ENCODE measurements at regions not wholly inside any gene's neighbourhood (a gene's known extent, or its start where the extent isn't known, plus 50 kb on each side); places are given as distances from the start of the nearest gene placed in this dataset.
"Not testable (repeated sequence)": the region's sequence is repeated elsewhere in the genome, so short reads cannot be mapped to it uniquely, and the experiment has no call there.

DNA sequence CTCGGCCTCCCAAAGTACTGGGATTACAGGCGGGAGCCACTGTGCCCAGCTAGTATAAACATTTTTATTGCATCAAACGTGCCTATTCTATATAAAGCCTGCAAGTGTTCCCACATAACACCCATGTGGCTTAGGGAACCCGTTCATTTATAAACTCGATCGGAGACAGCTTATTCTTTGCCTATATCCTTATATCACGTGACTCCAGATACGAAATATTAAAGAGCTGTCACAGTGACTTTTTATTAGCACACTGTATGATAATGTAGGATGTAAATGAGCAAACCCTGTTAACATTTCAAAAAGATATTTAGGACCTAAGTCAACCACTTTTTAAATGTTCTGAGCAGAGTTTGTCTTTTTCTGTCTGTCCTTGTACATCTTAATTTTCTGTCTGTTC, 642.9 kb upstream of the ADARB2 start:
- H3K4me1 Mint-ChIP-seq = no peaks in the 10 kb centered on the region
- no peaks in the 10 kb centered on the region for H3K36me3 Mint-ChIP-seq
- no peak overlapping the region for H3K27ac Mint-ChIP-seq
- no peaks in the 10 kb centered on the region for H3K27me3 Mint-ChIP-seq
- peaks cover 5% of the 10 kb centered on the region for H3K9me3 Mint-ChIP-seq
- CTCF ChIA-PET = no interaction called here
- DNase-seq = no peak
- no peak overlapping the region for H3K4me3 Mint-ChIP-seq

- H3K4me3 Mint-ChIP-seq = no peak overlapping the region
- peaks cover 3% of the 10 kb centered on the region for H3K27me3 Mint-ChIP-seq
- peaks cover 17% of the 10 kb centered on the region for H3K9me3 Mint-ChIP-seq
- H3K27ac Mint-ChIP-seq = no peak overlapping the region
- H3K36me3 Mint-ChIP-seq = no peaks in the 10 kb centered on the region
- CTCF ChIA-PET = no interaction called here
- DNase-seq = no peak
- H3K4me1 Mint-ChIP-seq = no peaks in the 10 kb centered on the region
Measured at GRCh38 chr10:2367083-2367482, 629.8 kb upstream of the ADARB2 start.

DNA sequence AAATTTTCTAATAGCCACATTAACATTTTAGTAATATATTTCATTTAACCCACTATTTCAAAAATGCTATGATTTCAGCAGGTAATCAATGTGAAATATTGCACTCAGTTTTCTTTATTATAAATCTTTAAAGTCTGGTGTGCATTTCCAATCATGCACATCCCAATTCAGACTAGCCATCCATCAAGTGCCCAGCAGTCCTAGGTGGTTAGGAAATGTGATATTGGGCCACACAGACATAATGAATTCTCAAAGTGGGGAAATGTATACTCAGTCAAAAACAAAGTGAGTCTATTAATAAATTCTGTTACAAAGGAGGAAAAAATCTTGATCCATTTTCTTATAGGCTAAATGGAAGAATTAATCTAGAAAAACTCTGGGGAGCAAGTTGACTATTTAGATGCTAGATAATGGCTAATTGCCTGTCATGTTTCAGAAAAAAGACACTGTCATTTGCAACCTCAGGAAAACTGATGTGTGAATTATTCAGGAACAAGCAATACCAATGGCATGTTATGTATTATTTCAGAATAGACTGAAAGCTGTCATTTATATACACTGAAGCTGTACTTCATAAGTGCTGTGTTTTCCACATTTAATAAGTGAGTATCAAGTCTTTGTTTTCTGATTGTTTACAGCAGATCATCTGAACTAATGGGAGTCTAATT, 629.1 kb upstream of the ADARB2 start:
- Mint-ChIP-seq H3K4me3 (no peak overlapping the region), H3K27ac (no peak overlapping the region), H3K4me1 (no peaks in the 10 kb centered on the region), H3K27me3 (peaks cover 3% of the 10 kb centered on the region), H3K9me3 (peaks cover 12% of the 10 kb centered on the region), H3K36me3 (no peaks in the 10 kb centered on the region)
- CTCF ChIA-PET = no interaction called here
- no peak for DNase-seq

DNA sequence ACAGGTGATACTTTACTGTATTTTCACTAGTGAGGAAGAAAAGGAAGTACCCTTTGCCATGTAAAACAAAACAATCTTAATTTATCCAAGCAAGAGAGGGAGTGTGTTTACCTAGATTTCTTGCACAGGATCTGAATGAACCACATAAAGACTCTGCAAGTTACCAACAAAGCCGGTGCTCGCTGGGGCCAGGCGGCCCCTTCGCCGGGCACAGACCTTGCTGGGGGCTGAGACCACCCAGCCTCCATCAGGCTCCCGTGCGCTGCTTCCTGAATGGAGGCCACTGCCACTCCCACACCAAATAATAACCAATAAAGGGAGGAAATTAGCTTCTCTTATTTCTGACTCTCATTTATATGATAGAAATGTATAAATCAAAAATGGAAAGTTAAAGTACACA, 625.0 kb upstream of the ADARB2 start:
- no peaks in the 10 kb centered on the region for H3K9me3 Mint-ChIP-seq
- H3K4me1 Mint-ChIP-seq = no peaks in the 10 kb centered on the region
- DNase-seq = no peak
- H3K36me3 Mint-ChIP-seq = no peaks in the 10 kb centered on the region
- CTCF ChIA-PET = no interaction called here
- peaks cover 3% of the 10 kb centered on the region for H3K27me3 Mint-ChIP-seq
- H3K4me3 Mint-ChIP-seq = no peak overlapping the region
- H3K27ac Mint-ChIP-seq = no peak overlapping the region

DNA sequence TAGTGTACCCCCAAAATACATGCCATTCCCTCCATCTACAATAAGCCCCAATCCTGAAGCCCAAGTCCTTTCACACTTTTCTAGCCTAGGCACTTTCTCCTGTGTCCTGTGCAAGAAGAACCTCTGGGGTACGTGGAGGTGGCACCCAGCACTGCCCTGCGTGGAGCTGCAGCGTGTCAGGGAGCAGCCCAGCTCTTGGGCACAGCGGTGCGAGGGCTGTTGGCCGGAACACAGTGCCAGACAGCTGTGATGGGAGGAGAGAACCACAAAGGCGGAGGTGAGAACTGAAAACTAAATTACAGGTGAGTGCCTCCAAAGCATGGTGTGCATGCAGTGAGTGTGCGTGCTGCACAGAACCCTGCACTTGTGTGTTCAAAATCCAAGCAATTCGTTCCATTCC, 621.3 kb upstream of the ADARB2 start:
- no peaks in the 10 kb centered on the region for H3K4me1 Mint-ChIP-seq
- no peak for DNase-seq
- H3K27ac Mint-ChIP-seq = no peak overlapping the region
- H3K4me3 Mint-ChIP-seq = no peak overlapping the region
- no peaks in the 10 kb centered on the region for H3K9me3 Mint-ChIP-seq
- H3K27me3 Mint-ChIP-seq = no peaks in the 10 kb centered on the region
- CTCF ChIA-PET = no interaction called here
- no peaks in the 10 kb centered on the region for H3K36me3 Mint-ChIP-seq

DNA sequence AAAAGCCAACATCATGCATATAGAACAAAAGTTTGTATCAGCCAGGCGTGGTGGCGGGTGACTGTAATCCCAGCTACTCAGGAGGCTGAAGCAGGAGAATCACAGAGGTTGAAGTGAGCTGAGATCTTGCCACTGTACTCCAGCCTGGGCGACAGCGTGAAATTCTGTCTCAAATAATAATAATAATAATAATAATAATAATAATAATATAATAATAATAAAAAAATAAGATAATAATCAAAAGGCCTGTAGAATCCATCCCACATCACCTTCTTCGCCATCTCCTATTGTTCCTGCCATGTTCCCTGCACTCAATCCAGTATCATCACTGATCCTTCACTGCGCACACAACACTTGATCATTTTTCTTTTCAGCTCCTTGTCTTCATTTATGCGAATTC, 619.3 kb upstream of the ADARB2 start:
- no peak for DNase-seq
- Mint-ChIP-seq H3K36me3 (no peaks in the 10 kb centered on the region), H3K4me1 (no peaks in the 10 kb centered on the region), H3K27ac (no peak overlapping the region), H3K9me3 (no peaks in the 10 kb centered on the region), H3K4me3 (no peak overlapping the region), H3K27me3 (no peaks in the 10 kb centered on the region)
- CTCF ChIA-PET = no interaction called here

- no peaks in the 10 kb centered on the region for H3K36me3 Mint-ChIP-seq
- H3K9me3 Mint-ChIP-seq = no peaks in the 10 kb centered on the region
- no peak overlapping the region for H3K4me3 Mint-ChIP-seq
- H3K27me3 Mint-ChIP-seq = no peaks in the 10 kb centered on the region
- H3K27ac Mint-ChIP-seq = no peak overlapping the region
- no peaks in the 10 kb centered on the region for H3K4me1 Mint-ChIP-seq
- no peak for DNase-seq
- CTCF ChIA-PET = no interaction called here
Measured at GRCh38 chr10:2351566-2351965, 614.2 kb upstream of the ADARB2 start.

GRCh38 chr10:2342206-2342605, 604.9 kb upstream of the ADARB2 start:
- no peaks in the 10 kb centered on the region for H3K9me3 Mint-ChIP-seq
- CTCF ChIA-PET = no interaction called here
- no peak for DNase-seq
- H3K4me3 Mint-ChIP-seq = no peak overlapping the region
- no peak overlapping the region for H3K27ac Mint-ChIP-seq
- no peaks in the 10 kb centered on the region for H3K4me1 Mint-ChIP-seq
- peaks cover 3% of the 10 kb centered on the region for H3K27me3 Mint-ChIP-seq
- no peaks in the 10 kb centered on the region for H3K36me3 Mint-ChIP-seq

DNA sequence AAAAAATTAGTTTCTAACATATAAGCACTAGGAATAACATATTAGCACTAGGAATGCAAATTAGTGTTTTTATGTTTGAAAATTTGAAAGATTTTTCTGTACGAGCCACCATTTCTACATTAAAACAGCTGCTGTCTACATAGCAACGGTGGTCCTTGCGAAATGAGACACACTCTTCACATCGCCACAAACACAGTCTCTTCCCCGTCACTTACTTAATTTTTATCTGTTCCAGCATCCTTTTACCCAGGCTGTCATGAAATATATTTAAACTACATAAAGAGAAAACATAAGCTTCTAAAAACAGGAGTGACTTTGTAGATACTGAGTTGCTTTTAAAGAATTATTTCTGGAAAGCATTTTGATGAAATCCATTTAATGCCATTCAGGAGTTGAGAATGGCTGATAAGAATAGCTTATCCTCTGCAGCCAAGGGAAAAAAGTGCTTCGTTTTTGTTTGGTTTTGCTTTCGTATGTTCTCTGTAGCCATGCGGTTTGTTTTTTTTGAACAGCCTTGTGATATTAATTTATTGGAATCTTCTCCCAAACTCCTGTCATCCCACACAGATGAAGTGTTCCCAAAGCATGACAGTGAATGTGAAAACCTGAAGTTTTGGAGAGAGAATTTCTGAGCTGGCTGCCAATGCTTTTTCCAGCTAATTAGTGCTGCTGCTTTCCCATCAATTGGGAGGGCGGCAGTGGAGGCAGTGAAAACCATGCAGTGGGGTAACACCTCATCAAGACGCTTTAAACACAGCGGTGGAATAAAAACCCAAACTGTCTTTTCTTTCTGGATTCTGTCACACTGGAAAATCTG, 603.7 kb upstream of the ADARB2 start:
- CTCF ChIA-PET = interaction anchor here (0.6 kb wide), 1 partner anchor 1530 kb away, joined by 4 read pairs; no protein-coding TSS in a partner anchor

DNA sequence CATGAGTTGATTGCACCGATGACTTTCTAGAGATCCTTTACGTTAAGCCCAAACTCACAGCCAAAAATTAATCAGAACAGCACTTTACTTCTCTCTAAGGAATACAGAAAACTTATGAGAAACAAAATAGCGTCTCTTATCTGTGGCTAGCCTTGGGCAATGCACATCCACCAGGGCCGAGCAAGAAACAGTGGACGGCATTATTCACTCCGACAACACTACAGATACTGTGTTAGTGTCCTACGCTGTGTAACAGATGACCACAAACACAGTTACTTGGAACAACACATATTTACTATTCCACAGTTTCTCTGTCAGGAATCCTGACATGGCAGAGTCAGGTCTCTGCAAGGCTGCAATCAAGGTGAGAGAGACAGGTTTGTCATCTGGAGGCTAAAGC, 598.3 kb upstream of the ADARB2 start:
- DNase-seq = no peak
- H3K27me3 Mint-ChIP-seq = no peaks in the 10 kb centered on the region
- no peak overlapping the region for H3K4me3 Mint-ChIP-seq
- no peak overlapping the region for H3K27ac Mint-ChIP-seq
- CTCF ChIA-PET = no interaction called here
- H3K36me3 Mint-ChIP-seq = no peaks in the 10 kb centered on the region
- no peaks in the 10 kb centered on the region for H3K4me1 Mint-ChIP-seq
- no peaks in the 10 kb centered on the region for H3K9me3 Mint-ChIP-seq

More for the DNA sequence above, 603.7 kb upstream of the ADARB2 start:
- Mint-ChIP-seq H3K27me3 (peaks cover 3% of the 10 kb centered on the region), H3K9me3 (no peaks in the 10 kb centered on the region), H3K4me1 (no peaks in the 10 kb centered on the region), H3K36me3 (no peaks in the 10 kb centered on the region), H3K27ac (no peak overlapping the region), H3K4me3 (no peak overlapping the region)
- no peak for DNase-seq

DNA sequence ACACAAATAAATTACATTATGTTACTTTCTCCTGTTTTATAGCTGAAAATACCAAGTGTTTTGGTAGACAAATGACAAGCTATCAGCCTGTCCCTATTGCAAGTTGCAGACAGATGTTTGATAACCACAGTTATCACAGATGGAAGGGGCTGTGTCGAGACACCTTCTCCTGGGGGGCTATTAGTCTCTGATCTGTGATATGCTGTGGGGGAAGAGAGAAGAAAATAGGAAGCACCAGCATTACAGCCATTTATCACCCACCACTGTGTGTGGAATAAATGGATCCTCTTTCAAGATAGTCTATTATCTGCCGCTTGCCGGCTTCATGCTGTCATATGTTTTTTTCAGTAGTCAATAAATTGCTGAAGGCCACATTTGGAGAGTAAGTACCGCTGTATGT, 597.2 kb upstream of the ADARB2 start:
- Mint-ChIP-seq H3K4me3 (no peak overlapping the region), H3K27me3 (no peaks in the 10 kb centered on the region), H3K4me1 (no peaks in the 10 kb centered on the region), H3K36me3 (no peaks in the 10 kb centered on the region), H3K9me3 (no peaks in the 10 kb centered on the region), H3K27ac (no peak overlapping the region)
- DNase-seq = no peak
- CTCF ChIA-PET = no interaction called here

DNA sequence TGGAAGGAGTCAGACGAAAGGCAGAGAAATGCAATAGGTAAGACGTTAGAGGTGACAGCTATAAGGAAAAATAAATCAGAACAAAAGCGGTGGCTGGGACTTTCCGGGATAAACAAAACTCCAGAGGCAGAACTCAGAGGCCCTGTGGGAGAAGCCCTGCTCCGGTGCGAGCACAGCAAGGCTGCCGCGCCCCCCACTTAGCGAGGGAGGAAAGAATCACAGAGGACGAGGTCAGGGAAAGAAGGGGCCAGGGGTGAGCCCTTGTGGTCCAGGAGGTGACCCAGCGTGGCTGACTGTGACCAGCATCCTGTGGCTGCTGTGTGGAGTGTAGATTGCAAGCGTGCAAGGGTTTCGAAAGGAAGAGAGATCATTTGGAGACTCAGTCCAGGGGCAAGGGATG, 591.8 kb upstream of the ADARB2 start:
- Mint-ChIP-seq H3K9me3 (no peaks in the 10 kb centered on the region), H3K4me1 (no peaks in the 10 kb centered on the region), H3K27me3 (no peaks in the 10 kb centered on the region), H3K4me3 (no peak overlapping the region), H3K27ac (no peak overlapping the region), H3K36me3 (no peaks in the 10 kb centered on the region)
- no peak for DNase-seq
- CTCF ChIA-PET = no interaction called here

DNA sequence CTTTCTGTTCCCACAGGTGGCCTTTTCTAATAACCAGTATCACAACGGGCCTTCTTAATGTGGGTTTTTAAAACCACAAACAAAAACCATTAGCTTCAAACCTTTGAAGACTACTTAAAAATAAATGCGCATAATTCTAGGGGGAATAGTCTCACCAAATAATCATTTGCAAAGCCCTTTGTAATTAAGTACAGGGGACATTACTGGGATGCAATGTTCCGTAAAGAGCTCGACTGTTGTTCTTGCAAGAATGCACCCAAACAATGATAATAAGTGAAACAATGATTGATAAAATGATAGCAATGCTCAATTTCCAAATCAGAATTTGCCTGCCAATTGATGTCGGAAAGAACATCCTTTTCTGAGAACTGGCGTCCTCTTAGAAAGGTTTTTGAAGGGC, 589.1 kb upstream of the ADARB2 start:
- CTCF ChIA-PET = no interaction called here
- no peaks in the 10 kb centered on the region for H3K9me3 Mint-ChIP-seq

GRCh38 chr10:2315045-2315485, 577.7 kb upstream of the ADARB2 start:
- H3K4me1 Mint-ChIP-seq, H3K36me3 Mint-ChIP-seq, H3K9me3 Mint-ChIP-seq, CTCF ChIA-PET, H3K27ac Mint-ChIP-seq, H3K27me3 Mint-ChIP-seq, H3K4me3 Mint-ChIP-seq, DNase-seq: not testable (repeated sequence)

More for the DNA sequence above, 589.1 kb upstream of the ADARB2 start:
- H3K4me1 Mint-ChIP-seq = no peaks in the 10 kb centered on the region
- no peak for DNase-seq
- no peaks in the 10 kb centered on the region for H3K36me3 Mint-ChIP-seq
- H3K27me3 Mint-ChIP-seq = no peaks in the 10 kb centered on the region
- H3K27ac Mint-ChIP-seq = no peak overlapping the region
- no peak overlapping the region for H3K4me3 Mint-ChIP-seq

DNA sequence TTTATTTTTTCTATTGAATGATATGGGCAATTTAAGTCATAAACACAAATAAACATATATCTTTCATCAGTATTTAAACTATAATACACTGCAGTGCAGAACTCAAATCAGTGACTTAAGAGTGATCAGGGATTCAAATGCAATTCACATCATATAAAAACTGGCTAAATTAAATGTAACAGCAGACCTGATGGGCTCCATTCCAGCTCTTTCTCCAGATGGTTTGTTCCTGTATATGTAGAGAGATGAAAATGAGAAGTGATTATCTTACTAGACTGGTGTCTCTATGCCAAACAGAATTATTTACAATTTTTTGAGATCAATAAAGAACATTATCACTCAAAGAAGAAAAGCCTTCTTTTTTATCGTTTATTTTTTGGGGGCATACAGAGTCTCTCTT, 568.8 kb upstream of the ADARB2 start:
- Mint-ChIP-seq H3K36me3 (no peaks in the 10 kb centered on the region), H3K4me1 (no peaks in the 10 kb centered on the region)
- CTCF ChIA-PET = no interaction called here

More for the DNA sequence above, 568.8 kb upstream of the ADARB2 start:
- Mint-ChIP-seq H3K4me3 (no peak overlapping the region), H3K27ac (no peak overlapping the region), H3K27me3 (no peaks in the 10 kb centered on the region), H3K9me3 (no peaks in the 10 kb centered on the region)
- DNase-seq = no peak

All from activated naive CD4-positive, alpha-beta T cell treated with anti-CD3 and anti-CD28 coated beads, Interleukin-2, amount 10 ng/mL, durations not matched to agents 7 days and 5 days (primary cell).